Stimulated activated CD8-positive, alpha-beta memory T cell treated with anti-CD3 and anti-CD28 coated beads, Interleukin-4, amount 100 ng/mL, for 1 hour (primary cell): ENCODE measurements at regions not wholly inside any gene's neighbourhood (a gene's known extent, or its start where the extent isn't known, plus 50 kb on each side); places are given as distances from the start of the nearest gene placed in this dataset.
"Not testable (repeated sequence)": the region's sequence is repeated elsewhere in the genome, so short reads cannot be mapped to it uniquely, and the experiment has no call there.

Source experiments
- DNase-seq, 2 donors: peaks; one replicate each; pipeline ENCODE4 v3.0.0-alpha.2; 2020; ENCODE audit warnings: low read depth in 2 of 2, low spot score in 1 of 2

DNA sequence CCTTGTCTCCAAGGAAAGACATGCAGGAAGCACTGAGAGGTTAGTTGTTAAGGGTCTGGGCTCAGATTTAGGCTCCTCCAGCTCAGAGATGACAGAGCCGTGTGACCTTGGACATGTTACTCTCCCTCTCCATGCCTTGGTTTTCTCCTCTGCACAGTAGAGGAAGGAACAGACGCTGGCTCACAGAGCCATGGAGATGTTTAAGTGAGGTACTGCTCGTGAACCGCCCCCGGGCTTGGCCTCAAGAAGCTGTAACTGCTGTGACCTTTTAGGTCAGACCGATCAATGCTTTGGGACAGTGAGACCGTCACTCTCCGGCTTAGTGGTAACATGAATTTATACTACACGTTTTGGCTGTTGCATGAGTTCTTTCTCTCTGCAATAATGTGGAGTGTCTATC lies 197.4 kb downstream of the C16orf95 start:
- no peak for DNase-seq

DNA sequence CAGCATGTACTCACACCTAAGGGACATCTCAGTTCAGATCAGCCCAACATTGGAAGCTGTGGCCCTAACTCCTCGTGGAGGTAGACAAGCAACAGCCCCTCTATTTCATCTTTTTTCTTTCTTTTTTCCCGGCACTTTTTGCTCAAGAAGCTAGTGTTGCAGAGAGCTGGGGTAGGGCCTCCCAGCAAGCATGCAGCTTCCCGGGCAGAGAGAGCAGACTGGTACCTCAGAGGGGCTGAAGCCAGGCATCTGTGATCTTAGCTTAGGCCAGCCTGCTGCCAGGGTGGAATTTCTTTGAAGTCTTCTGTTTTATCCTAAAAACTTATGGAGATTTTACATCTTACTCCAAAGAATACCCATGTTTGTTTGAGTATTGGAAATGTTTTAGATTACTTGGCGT lies 195.4 kb downstream of the C16orf95 start:
- DNase-seq = no peak

DNA sequence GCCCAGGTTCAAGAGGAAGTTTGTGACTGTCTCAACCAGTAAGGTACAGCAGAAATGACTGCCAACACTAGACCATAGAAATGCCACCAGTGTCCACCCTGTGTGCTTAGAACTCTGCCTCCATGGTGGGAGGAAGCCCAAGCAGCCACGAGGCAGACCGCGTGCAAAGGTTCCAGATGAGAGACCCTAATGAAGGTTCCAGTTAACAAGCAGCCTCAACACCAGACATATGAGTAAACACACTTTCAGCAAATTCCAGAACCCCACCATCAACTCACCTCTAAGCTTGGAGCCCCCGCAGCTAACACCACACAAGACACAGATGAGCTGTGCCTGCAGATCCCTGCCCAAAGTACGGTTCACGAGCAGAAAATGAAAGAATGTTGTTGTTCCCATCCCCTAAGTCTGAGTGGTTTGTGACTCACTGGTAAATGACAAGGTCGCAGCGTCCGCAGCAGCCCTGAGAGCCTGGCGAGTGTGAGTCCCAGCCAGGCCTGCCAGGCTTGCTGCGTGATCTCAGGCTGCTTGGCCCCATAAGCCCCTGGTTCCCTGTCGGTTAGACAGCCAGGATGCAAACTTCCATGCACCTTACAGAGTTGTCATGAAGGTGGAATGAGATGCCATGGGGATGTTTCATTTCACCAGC lies 193.7 kb downstream of the C16orf95 start:
- no peak for DNase-seq

DNA sequence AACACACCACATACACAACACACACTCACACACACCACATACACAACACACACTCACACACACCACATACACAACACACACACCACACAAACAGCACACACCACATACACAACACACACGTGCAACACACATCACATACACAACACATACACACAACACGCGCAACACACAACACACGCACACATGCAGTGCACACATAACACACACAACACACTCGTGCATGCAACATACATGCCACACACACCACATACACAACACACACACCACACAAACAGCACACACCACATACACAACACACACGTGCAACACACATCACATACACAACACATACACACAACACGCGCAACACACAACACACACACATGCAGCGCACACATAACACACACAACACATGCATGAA lies 192.8 kb downstream of the C16orf95 start:
- DNase-seq = not testable (repeated sequence)

DNA sequence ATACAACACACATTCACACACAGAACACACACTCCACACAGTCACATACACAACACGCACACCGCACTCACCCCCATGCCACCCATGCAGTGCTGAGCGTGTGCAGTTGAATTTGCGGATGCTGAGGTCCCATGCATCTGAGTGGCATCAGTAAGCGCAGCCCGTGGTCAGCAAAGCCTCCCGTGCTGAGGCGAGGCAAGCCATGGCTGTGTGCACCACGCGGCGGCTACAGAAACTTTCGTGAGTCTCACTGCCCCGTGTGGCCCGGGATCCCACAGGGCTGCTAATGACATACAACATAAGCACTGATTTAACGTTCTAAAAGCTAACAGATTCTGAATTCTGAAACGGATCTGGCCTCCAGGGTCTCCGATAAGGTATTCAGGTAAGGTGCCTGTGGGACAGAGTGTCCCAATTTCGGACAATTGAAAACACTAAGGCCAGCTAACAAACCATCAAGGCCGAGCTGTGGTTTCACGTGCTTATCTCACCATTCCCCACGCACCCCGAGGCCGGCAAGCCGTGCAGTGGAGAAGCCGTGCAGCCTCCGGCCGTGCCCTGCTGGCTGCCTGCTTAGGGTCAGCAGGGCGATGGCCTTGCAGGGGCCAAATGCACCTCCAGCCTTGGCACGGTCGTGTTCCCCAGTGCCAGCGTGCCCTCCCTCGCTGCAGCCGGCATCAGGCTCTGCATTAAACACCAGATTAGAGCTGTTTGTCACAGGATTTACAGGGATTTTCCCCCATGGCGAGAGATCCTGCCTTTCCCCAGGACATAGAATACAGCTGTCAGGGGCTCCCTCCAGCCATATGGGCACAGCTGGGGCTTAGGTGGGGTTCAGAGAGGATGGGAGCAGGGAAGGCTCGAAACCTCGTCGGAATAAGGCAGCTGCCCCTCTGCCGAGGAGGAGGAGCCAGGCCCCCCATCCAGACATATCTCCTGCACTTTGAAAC lies 191.7 kb downstream of the C16orf95 start:
- no peak for DNase-seq

DNA sequence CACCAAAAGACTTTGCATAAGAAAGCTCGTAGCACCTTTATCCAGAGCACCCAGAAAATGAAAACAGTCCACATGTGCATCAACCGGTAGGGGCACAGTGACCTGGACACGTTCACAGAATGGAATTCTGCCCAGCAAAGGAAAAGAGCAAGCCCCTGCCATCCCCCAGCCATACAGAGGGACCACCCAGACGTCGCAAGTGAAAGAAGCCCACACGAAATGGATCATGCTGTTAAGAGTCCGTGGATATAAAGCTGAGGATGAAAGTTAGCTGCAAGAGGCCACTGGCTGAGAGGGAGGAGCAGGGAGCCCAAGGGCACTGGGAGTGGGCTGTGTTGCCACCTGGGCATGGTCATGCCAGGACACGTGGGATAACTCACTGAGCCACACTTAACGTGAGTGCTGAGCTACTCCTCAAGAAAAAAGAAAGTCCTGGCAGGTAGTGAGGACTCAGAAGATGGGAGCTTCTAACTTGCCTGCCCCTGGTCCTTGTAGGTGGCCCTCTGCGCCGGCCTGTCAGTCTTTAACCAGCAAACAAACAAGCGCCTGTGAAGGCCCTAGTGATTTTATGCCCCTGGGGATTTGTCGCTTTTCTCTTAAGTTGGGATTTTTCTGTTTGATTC lies 190.7 kb downstream of the C16orf95 start:
- no peak for DNase-seq

DNA sequence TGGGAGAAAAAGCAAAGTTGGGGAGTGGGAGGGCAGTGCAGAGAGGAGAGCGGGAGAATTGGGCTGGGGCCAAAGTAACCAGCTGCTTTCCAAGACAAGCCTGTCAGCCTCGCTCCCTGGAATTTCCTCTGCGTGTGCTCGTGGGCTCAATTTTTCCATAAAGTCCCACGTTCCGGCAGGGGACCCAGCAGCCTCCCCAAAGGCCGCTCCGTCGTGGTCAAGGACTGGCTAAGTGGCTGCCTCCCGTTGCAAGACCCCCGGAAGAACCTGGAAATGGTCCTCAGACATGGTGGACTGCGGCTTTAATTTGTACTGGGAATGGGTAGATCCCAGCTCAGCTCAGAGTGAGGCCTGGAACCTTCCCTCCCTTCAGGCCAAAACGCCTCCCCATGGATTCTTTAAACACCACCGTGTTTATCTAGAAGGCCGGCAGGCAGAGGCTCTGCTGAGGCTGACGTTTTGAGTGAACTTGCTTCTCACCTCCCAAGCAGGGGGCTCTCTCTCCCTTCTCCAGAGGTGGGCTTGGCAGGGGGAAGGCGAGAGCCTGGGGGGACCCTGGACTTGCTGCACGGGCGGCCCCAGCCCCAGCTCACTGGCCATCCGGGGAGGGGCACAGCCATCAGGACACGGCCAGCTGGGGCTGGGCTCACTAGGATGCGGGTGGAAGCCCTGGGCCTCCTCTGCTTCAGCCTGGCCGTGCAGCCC lies 190.0 kb downstream of the C16orf95 start:
- no peak for DNase-seq

DNA sequence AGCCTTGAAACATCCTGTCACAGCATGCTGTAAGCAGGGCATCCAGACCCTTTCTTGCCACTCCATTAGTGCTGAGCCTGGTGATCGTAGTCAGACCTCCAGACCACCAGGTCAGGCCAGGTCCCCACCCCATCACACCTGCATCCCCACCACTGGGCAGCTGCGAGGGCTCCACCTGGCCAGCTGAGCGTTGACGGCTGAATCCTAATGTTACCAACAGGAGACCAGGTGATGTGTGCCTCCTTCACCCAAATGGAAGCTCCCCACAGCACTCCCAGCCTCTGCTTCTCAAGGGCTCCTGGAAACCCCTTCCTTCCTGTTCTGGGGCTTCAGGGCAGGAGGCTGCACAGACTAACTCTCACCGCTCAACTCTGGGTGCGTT lies 189.4 kb downstream of the C16orf95 start:
- DNase-seq = no peak

DNA sequence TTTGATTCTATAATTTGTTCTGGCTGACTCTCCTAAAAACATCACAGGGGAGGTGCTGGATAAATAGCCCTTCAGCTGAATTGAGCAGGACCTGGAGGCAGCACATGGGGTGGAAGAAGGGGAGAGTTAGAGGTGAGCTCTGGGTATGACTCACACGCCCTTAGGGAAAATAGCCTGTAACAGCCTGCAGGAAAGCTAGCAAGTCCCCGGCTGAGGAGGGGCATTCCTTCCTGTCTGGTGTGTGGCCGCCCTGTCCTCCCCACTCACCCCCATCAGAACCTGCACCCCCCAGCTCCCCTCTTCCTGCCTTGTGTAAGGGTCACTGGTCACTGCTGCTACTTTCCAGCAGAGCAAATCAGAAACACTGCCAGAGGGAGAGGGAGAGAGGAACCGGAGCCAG lies 187.4 kb downstream of the C16orf95 start:
- no peak for DNase-seq

DNA sequence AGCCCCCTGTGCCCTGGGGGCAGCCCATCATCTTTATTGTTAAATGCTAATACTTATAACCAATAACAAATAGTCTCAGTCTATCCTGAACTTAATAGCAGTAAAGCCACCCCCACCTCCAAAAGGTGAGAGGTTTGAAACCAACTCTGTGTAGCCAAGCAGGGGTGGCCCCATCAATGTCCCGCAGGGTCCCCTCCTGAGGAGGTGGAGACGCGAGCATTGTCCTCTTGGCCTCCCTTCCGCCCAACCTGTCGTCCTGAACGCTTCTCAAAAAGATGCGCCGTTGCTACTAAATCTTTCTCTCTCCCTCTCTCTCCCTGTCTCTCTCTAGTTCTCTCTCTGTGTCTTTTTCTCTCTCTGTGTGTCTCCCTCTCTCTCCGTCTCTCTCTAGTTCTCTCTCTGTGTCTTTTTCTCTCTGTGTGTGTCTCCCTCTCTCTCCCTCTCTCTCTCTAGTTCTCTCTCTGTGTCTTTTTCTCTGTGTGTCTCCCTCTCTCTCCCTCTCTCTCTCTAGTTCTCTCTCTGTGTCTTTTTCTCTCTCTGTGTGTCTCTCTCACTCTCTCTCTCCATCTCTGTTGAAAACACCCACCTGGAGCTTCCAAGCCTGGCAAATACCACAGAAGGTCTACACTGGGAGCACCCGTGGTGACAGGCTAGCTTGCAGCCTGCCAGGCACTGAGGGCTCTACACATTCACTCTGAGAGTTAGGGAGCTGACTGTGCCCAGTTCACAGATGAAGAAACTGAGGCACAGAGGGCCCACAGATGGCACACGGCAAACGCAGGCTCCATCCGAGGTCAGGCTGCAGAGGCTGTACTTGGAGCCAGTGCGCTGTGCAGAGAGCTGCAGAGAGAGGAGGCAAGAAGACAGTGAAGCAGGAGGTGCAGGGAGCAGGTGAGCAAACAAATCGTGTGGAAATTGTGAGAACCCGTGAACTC lies 185.9 kb downstream of the C16orf95 start:
- no peak for DNase-seq

DNA sequence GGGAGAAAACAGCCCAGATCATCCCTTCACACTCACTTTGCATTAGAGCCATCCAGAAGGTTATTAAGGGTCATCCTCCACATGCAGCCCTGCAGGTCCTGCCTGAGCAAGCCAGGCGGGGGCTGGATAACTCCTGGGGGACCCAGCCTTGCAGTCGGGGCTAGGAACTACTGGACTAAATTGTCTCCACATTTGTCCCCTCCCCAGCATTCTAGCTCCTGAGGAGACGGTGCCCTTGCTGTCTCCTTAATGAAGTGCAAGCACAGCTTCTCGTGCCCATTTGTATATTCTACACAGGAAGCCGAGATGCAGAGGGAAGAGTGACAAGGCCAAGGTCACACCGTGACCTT lies 185.2 kb downstream of the C16orf95 start:
- no peak for DNase-seq

DNA sequence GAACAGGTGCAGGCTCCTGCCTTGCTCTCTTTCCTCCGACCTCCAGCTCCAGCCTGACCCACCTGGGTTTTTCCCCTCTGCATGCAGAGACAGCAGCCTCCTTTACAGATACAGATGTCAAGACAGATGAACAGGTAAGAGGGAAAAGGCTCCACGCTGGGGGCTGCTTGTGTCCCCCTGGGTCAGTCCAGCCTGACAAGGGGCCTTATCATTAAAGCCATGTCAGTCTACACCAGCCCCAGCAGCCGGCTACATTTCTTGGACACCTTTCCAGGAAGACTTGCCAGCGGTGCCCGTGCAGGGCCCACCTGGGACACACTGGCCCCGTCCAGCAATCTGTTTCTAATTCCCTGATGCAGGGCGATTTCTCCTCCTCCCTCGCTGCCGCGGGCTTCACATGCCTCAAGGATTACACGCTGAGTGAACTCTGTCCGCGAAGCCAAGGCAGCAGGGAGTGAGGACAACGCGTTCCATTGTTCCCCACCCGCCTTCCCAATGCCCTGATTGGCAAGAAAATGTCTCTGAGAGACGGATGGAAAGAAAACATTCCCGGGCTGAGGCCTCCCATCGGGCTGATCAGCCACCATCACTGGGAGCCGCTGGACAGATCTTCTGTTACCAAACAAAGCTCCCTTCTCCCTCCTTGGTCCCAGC lies 184.7 kb downstream of the C16orf95 start:
- DNase-seq = no peak

DNA sequence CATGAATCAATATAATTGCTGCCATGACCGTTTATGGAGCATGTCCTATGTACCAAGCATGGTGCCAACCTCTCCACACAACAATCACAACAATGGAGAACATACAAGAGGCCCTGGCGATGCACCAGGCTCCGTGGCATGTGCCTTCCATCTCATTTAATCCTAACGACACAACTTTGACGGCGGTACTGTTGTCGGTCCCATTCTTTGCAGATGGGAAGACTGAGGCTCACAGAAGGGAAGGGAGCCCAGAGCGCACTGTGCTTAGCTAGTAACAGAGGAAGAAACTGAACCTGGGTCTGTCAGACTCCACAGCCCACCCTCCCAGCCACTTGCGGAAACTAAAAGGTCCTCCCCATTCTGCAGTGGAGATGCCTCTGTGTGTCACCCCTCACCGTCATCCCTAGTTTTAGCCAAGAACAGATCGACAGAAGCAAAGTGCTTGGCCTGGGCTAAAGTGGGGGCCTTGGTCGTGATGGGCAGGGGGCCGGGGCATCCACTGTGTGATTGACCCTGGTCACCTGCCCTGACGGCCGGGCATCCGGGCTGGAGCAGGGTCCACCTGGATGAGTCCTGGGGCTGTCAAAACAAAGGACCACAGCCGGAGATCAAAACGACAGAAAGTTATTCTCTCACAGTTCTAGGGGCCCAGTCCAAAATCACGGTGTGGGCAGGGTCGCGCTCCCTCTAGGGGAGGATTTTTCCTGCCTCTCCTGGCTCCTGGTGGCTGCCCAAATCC lies 183.9 kb downstream of the C16orf95 start:
- DNase-seq = no peak

DNA sequence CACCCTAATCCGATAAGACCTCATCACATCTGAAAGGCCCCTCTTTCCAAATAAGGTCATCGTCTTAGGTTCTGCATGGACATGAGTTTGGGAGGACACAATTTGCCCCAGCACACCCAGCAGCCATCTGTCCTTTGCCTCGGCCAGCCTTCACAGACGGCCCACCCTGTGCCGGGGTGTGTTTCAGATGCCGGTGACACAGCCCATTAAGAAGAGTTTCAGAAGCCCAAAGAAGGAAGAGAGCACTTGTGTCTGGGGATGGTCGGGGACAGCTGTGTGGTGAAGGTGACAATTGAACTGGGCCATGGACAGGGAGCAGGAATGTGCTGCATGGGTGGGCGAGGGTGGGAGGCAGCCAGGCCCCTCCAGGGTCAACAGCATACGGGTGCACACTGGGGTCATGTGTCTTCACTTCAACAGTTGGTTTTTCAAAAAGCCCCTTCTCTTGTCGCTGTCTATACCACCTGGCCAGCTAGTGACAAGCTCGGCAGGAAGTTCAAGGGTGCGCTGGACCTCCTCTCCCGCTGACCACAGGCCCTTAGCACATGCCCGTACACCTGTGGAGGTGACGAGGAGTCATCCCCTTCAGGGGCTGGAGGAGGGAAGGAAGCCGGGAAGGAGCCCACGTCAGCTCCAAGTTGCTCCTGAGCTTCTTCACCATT lies 183.1 kb downstream of the C16orf95 start:
- DNase-seq = no peak

DNA sequence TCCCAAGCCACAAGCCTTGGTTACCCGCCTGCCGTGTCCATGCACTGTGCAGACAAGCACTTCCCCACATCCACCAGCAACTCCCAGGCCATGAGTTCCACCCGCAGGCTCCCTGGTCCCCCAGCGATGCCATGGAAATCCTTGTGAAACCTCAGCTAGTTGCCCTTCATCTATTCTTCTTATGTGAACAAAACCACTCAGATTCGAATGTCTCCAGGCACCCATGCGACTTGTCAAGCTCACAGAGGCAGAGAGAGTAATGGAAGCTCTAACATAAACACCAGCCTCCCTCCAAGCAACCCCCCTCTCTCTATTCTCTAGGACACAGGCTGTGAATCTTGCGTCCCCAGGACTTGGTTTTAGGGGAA lies 182.6 kb downstream of the C16orf95 start:
- DNase-seq = no peak

DNA sequence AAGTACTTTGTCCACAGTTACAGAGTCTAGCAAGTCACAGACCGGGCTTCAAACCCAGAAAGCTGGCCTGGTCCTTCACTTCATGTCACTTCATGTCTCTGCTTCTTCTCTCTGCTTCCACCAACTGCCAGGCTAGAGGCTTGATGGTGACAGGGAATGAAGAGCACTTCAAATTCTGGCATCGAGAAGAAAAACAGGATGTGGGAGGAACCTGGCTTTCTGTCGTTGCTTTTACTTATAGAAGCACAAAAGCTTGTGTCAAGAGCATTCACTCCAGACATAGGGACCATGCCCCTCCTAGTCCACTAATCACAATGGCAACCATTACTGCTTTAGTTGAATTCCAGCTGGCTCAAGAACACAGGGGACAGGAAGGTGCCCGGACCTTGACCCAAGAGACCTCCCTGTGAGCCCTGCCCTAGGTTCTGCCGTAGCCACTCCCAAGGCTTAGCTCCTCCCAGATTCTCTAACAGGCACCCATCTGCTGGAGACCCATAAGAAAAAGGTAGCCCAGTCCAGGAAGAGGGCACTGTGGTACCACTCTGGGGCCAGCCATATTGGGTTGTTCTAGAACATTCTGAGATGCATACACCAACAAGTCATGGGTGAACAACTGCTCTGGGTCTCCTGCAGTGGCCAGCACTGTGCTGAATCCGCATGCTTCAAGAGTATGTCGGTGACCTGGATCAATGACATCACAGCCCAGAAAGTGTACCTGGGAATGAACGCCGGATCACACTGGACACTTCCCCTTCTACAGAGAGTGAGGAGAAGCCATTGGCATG lies 181.8 kb downstream of the C16orf95 start:
- DNase-seq = no peak

DNA sequence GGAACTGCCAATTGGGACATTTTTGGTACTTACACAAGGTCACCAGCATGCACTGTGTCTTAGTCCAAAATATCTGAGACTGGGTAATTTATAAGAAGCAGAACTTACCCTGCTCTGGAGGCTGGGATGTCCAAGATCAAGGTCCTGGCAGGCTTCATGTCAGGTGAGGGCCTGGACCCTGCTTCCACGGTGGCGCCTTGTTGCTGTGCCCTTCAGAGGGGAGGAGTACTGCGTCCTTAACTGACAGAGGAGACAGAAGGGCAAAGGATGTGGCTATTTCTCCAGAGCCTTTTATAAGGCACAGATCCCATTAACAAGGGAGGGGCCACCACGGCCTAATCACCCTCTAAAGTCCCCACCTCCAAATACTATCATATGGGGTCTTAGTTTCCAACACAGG lies 178.9 kb downstream of the C16orf95 start:
- DNase-seq = no peak

DNA sequence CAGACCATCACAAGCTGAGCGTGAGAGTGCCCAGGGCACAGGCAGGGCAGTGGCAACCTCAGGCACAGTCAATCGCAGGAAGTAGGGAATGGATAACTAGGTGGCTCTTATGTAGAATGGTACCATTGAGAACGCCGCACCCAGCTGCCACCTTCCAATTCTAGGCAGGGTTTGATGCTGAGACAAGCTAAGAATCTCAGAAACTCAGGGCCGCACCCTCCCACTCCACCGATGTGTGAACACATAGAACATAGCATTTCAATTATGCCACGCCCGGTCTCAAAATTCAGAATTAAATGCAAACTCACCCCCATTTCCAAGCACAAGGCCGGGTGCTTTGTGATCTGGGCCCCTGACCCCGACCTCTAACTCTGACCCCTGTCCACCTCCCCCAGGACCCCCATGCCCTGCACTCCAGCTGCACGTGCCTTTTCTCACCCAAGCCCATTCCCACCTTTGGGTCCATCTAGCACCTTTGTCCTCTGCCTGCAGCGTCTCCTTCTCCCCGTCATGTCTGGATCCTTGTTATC lies 178.4 kb downstream of the C16orf95 start:
- DNase-seq = no peak
